ENCODE measurements at regions not wholly inside any gene's neighbourhood (a gene's known extent, or its start where the extent isn't known, plus 50 kb on each side); places are given as distances from the start of the nearest gene placed in this dataset.

DNA sequence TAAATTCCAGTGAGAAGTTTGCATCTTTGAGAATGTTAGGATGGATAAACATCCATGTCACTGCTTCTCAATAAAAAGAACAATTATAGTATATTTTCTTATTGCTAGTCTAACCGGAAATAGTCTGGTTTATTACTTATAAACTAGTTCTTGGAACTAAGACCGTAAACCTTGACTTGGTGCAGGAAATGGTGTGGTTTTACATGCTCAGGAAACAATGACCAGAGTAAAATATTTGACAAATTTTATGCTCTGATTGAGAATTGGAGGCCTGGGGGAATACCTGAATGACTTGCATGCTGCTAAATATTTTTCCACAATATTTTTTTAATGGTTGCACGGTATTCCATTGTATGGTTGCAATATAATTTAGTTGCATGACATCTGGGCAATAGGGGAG is 76.3 kb downstream of the XCL2 start:
- H4K8ac ChIP-seq (ENCODE audit: extremely low read depth, insufficient read depth, low read length): no peak overlapping the region
- H3K14ac ChIP-seq (ENCODE audit: insufficient read length): no peak overlapping the region
- H3K23me2 ChIP-seq (ENCODE audit: low read depth, low read length): no peaks in the 10 kb centered on the region; the same call in 1 of the 2 replicates
- ChIA-PET POLR2A (ENCODE audit: partially characterized antibody) (no interaction called here), CTCF (ENCODE audit: partially characterized antibody) (interaction anchor here (1.2 kb wide), 1 partner anchor 107 kb away, joined by 4 read pairs; no protein-coding TSS in a partner anchor)
- no peak overlapping the region for H3K56ac ChIP-seq (replicated peaks; ENCODE audit: insufficient read length, low read depth, low read length)
- H3K9me3 ChIP-seq (ENCODE audit: insufficient read depth in 2 of 2, low read depth in 1 of 2, low read length in 1 of 2): no peaks in the 10 kb centered on the region
- no peak overlapping the region for H3K4ac ChIP-seq (replicated peaks; ENCODE audit: insufficient read length, low read depth, low read length)
- H2BK15ac ChIP-seq (ENCODE audit: low read length): no peak overlapping the region
- no peaks in the 10 kb centered on the region for H3K27me3 ChIP-seq (replicated peaks in 1 of 4; ENCODE audit: control insufficient read depth in 3 of 4, extremely low read depth in 1 of 4, insufficient read depth in 3 of 4, low read length in 3 of 4)
- no peak overlapping the region for H2AFZ ChIP-seq (ENCODE audit: low read length)
- FAIRE-seq (no peak), DNase-seq (ENCODE audit: low read depth in 1 of 2, low spot score in 2 of 2) (no peak)
- no peaks in the 10 kb centered on the region; a peak in 2 of 7 replicates for H3K4me1 ChIP-seq (replicated peaks in 1 of 4; ENCODE audit: control insufficient read depth in 3 of 4, insufficient read depth in 4 of 4, low read length in 3 of 4)
- no peaks in the 10 kb centered on the region for H3K79me1 ChIP-seq (ENCODE audit: low read depth, low read length)
- H2AK5ac ChIP-seq (ENCODE audit: low read depth, low read length): no peak overlapping the region
- no peaks in the 10 kb centered on the region for H4K20me1 ChIP-seq (replicated peaks in 1 of 2; ENCODE audit: control insufficient read depth in 1 of 2, insufficient read depth in 2 of 2, low read length in 2 of 2)
- no peaks in the 10 kb centered on the region for H3K79me2 ChIP-seq (ENCODE audit: control insufficient read depth in 1 of 2, insufficient read depth in 2 of 2, low read length in 2 of 2)
- no peak overlapping the region for H3K27ac ChIP-seq (ENCODE audit: low read depth, low read length)
- H3K18ac ChIP-seq (ENCODE audit: extremely low read depth, low read length): no peak overlapping the region
- H3K9ac ChIP-seq (replicated peaks in 1 of 4; ENCODE audit: extremely low read depth in 1 of 4, low read depth in 3 of 4, low read length in 3 of 4): no peak overlapping the region
- no peak overlapping the region for H3K23ac ChIP-seq (ENCODE audit: insufficient read length)
- no peak overlapping the region for H2BK20ac ChIP-seq (ENCODE audit: low read length)
- no peak overlapping the region for H4K5ac ChIP-seq (ENCODE audit: insufficient read length, low read depth, low read length)
- no peaks in the 10 kb centered on the region for H3K36me3 ChIP-seq (ENCODE audit: control insufficient read depth in 2 of 4, insufficient read depth in 4 of 4, low read length in 3 of 4)
- no peak overlapping the region for H2BK120ac ChIP-seq (replicated peaks; ENCODE audit: low read depth, low read length)
- H2BK12ac ChIP-seq (ENCODE audit: low read depth, low read length): no peak overlapping the region
- WGBS, 2 experiments (ENCODE audit: extremely low coverage in 1 of 2, insufficient coverage in 1 of 2, insufficient read length in 1 of 2, insufficient replicate concordance in 2 of 2, low coverage in 1 of 2, low lambda C conversion rate in 2 of 2, missing lambda C conversion rate in 1 of 2): 94% methylated on average over 3 of the region's 3 CpGs; no CpG with 5 or more reads in 1 of the 2 experiments
- no peak overlapping the region for H3K4me3 ChIP-seq (ENCODE audit: extremely low read depth in 1 of 4, insufficient read depth in 2 of 4, low read depth in 3 of 4, low read length in 4 of 4)
- no peak overlapping the region for H4K91ac ChIP-seq (replicated peaks; ENCODE audit: insufficient read length, low read length)
- H2BK5ac ChIP-seq (ENCODE audit: low read depth, low read length): no peak overlapping the region
- no peak overlapping the region for H3K4me2 ChIP-seq (ENCODE audit: insufficient read depth in 1 of 2, low read depth in 2 of 2, low read length in 2 of 2)
- TF ChIP-seq RAD21 (IDR thresholded peaks at IDR 0.05 in 1 of 2, conservative IDR thresholded peaks at IDR 0.05 in 1 of 2; ENCODE audit: low read depth in 2 of 2, low read length in 2 of 2) (no peak), ZNF274 (IDR thresholded peaks at IDR 0.05; ENCODE audit: borderline replicate concordance, extremely low read depth, low read length) (no peak), MAFK (IDR thresholded peaks at IDR 0.05; ENCODE audit: low read depth, low read length) (no peak), SIRT6 (IDR thresholded peaks at IDR 0.05; ENCODE audit: low read length) (no peak), CTBP2 (IDR thresholded peaks at IDR 0.05; ENCODE audit: borderline replicate concordance, insufficient read depth, insufficient read length, low read length) (no peak), KDM1A (IDR thresholded peaks at IDR 0.05; ENCODE audit: borderline replicate concordance, low read length) (no peak), JUN (IDR thresholded peaks at IDR 0.05; ENCODE audit: low read depth, low read length) (no peak), GTF2F1 (IDR thresholded peaks at IDR 0.05; ENCODE audit: borderline replicate concordance, low read depth, low read length) (no peak), PHF8 (conservative IDR thresholded peaks at IDR 0.05; ENCODE audit: low read depth, low read length) (no peak), TBP (IDR thresholded peaks at IDR 0.05; ENCODE audit: low read depth, low read length) (no peak), ASH2L (IDR thresholded peaks at IDR 0.05; ENCODE audit: low read length) (no peak), SP1 (IDR thresholded peaks at IDR 0.05; ENCODE audit: low read depth, low read length) (no peak)
- TF ChIP-seq, protein P1, sequence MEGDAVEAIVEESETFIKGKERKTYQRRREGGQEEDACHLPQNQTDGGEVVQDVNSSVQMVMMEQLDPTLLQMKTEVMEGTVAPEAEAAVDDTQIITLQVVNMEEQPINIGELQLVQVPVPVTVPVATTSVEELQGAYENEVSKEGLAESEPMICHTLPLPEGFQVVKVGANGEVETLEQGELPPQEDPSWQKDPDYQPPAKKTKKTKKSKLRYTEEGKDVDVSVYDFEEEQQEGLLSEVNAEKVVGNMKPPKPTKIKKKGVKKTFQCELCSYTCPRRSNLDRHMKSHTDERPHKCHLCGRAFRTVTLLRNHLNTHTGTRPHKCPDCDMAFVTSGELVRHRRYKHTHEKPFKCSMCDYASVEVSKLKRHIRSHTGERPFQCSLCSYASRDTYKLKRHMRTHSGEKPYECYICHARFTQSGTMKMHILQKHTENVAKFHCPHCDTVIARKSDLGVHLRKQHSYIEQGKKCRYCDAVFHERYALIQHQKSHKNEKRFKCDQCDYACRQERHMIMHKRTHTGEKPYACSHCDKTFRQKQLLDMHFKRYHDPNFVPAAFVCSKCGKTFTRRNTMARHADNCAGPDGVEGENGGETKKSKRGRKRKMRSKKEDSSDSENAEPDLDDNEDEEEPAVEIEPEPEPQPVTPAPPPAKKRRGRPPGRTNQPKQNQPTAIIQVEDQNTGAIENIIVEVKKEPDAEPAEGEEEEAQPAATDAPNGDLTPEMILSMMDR (IDR thresholded peaks at IDR 0.05; ENCODE audit: control extremely low read depth in 1 of 3, insufficient read depth in 1 of 3, low read depth in 1 of 3, low read length in 3 of 3): no peak

All from H1 (cell line).